HEK293T (cell line): ENCODE measurements at regions not wholly inside any gene's neighbourhood (a gene's known extent, or its start where the extent isn't known, plus 50 kb on each side); places are given as distances from the start of the nearest gene placed in this dataset.

ENCODE experiments used
- BHLHE40 ChIP-seq: fragments of 450-650 bp; IDR thresholded peaks from 2 replicates; pipeline ENCODE4 v1.6.1; 2016; ENCODE audit warnings: mild to moderate bottlenecking, moderate library complexity, borderline replicate concordance
- FOXA1 ChIP-seq: fragments of 450-650 bp; IDR thresholded peaks from 2 replicates; pipeline ENCODE4 v1.6.1; 2016; ENCODE audit warnings: mild to moderate bottlenecking
- LEF1 ChIP-seq: fragments of 450-650 bp; IDR thresholded peaks from 2 replicates; pipeline ENCODE4 v1.6.1; 2017; ENCODE audit warnings: mild to moderate bottlenecking, borderline replicate concordance
- TARDBP ChIP-seq: fragments of 450-650 bp; IDR thresholded peaks from 2 replicates; pipeline ENCODE4 v1.6.1; 2016

DNA sequence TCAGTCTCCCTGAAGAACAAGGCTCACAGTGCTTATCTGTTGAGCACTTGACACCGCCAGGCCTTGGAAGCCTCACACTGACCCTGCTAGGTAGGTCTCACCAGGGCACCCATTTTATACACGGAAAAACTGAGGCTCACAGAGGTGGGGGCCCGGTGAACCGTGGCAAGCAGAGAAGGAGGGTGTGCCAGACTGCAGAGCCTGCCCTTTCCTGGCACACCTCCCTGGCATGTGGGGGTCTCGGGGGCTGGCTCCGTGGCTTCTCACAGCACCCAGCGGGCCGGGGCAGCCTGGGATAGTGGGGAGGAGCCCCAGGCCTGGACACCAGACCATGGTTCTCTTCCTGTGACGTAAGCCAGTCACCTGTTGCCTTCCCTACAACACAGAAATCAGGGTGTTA is 53.7 kb upstream of the IER5L start:
- TF ChIP-seq BHLHE40 (no peak), TARDBP (no peak), FOXA1 (no peak), LEF1 (no peak)
